SH-SY5Y (cell line): ENCODE measurements at regions not wholly inside any gene's neighbourhood (a gene's known extent, or its start where the extent isn't known, plus 50 kb on each side); places are given as distances from the start of the nearest gene placed in this dataset.

Source experiments
- GATA2 ChIP-seq: IDR thresholded peaks from 2 replicates; pipeline ENCODE4 v1.6.1; 2011; ENCODE audit warnings: mild to moderate bottlenecking, low read depth, low read length
- GATA3 ChIP-seq: IDR thresholded peaks from 2 replicates; pipeline ENCODE4 v1.6.1; 2011; ENCODE audit warnings: low read depth, mild to moderate bottlenecking, low read length, moderate library complexity

DNA sequence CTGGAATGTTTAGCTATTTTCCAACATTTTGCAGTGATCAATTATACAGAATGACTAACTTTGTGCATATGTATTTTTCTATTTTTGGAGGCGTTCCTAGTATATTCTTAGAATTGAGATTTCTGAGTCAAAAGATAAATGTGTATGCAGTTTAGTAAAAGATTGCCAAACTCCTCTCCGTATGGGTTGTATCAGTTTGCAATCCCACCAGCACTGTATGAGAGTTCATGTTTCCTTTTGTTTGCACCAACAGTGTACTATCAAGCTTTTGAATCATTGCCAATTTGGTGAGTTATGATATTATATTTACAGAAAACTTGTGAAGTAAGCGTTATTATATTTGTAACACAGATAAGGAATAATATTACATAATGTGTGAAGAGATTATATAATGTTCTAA lies 658.7 kb downstream of the JRKL start:
- TF ChIP-seq GATA3: no peak
- no peak for TF ChIP-seq GATA2
